A172 (cell line): ENCODE measurements at regions not wholly inside any gene's neighbourhood (a gene's known extent, or its start where the extent isn't known, plus 50 kb on each side); places are given as distances from the start of the nearest gene placed in this dataset.

ENCODE experiments used
- DNase-seq: peaks from one replicate; pipeline ENCODE4 v3.0.0-alpha.2; 2015; ENCODE audit warnings: low spot score

GRCh38 chr3:67876261-67876660 lies 221.8 kb upstream of the SUCLG2 start:
- DNase-seq: peak; percentile 26

- peak; percentile 10 for DNase-seq
These were observed 221.4 kb upstream of the SUCLG2 start for GRCh38 chr3:67875858-67876257.

GRCh38 chr3:67875338-67875737 lies 220.9 kb upstream of the SUCLG2 start:
- DNase-seq: peak; percentile 72

- no peak for DNase-seq
These were observed 216.1 kb upstream of the SUCLG2 start for GRCh38 chr3:67870477-67870876.

- peak; percentile 14 for DNase-seq
These were observed 212.2 kb upstream of the SUCLG2 start for GRCh38 chr3:67866571-67866970.

GRCh38 chr3:67864587-67865183 lies 210.3 kb upstream of the SUCLG2 start:
- no peak for DNase-seq

- peak; percentile 34 for DNase-seq
These were observed 209.5 kb upstream of the SUCLG2 start for GRCh38 chr3:67863869-67864268.

GRCh38 chr3:67860429-67860828 lies 206.0 kb upstream of the SUCLG2 start:
- DNase-seq: no peak

GRCh38 chr3:67858492-67858891 lies 204.1 kb upstream of the SUCLG2 start:
- DNase-seq: no peak

- DNase-seq: no peak
These were observed 202.3 kb upstream of the SUCLG2 start for GRCh38 chr3:67856718-67857117.

GRCh38 chr3:67854663-67855062 lies 200.3 kb upstream of the SUCLG2 start:
- DNase-seq: no peak

GRCh38 chr3:67853520-67853919 lies 199.1 kb upstream of the SUCLG2 start:
- DNase-seq: no peak

GRCh38 chr3:67848299-67848698 lies 193.9 kb upstream of the SUCLG2 start:
- no peak for DNase-seq

GRCh38 chr3:67846166-67846565 lies 191.8 kb upstream of the SUCLG2 start:
- DNase-seq: no peak

- no peak for DNase-seq
These were observed 178.4 kb upstream of the SUCLG2 start for GRCh38 chr3:67832817-67833216.

GRCh38 chr3:67831262-67831661 lies 176.8 kb upstream of the SUCLG2 start:
- no peak for DNase-seq

- DNase-seq: no peak
These were observed 174.1 kb upstream of the SUCLG2 start for GRCh38 chr3:67828486-67829010.

- no peak for DNase-seq
These were observed 166.7 kb upstream of the SUCLG2 start for GRCh38 chr3:67821135-67821534.

- DNase-seq: peak; percentile 10
These were observed 165.0 kb upstream of the SUCLG2 start for GRCh38 chr3:67819447-67819846.

GRCh38 chr3:67809370-67809935 lies 155.0 kb upstream of the SUCLG2 start:
- no peak for DNase-seq

- no peak for DNase-seq
These were observed 154.5 kb upstream of the SUCLG2 start for GRCh38 chr3:67808906-67809305.

GRCh38 chr3:67804578-67804977 lies 150.2 kb upstream of the SUCLG2 start:
- no peak for DNase-seq

GRCh38 chr3:67804089-67804488 lies 149.7 kb upstream of the SUCLG2 start:
- DNase-seq: no peak

- DNase-seq: no peak
These were observed 144.0 kb upstream of the SUCLG2 start for GRCh38 chr3:67798412-67798811.
